ENCODE measurements at regions not wholly inside any gene's neighbourhood (a gene's known extent, or its start where the extent isn't known, plus 50 kb on each side); places are given as distances from the start of the nearest gene placed in this dataset.

DNA sequence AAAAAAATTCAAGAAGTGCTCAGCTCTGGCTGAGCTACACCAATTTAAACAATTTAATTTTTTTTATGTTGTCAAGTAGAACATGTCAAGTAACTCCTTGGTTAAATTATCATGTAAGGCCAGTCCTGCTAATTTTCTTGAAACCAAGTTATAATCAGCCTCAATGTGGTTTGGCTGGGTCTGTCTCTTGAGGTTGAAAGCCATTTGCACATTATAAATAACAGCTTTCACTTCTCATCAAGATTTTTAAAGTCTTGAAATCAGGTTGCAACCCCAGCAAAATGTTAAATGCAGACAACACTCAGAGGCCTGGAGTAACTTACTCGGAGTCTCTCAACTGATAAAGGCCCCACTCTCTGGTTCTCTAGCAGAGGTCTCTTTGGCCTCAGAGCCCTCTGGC lies 324.4 kb downstream of the BRD1 start:
- TF ChIP-seq ZNF146 (tag by site-specific recombination; IDR thresholded peaks at IDR 0.05) (no peak), ZNF184 (tag by site-specific recombination; IDR thresholded peaks at IDR 0.05) (no peak), ZNF629 (tag by site-specific recombination; IDR thresholded peaks at IDR 0.05) (no peak), ZNF529 (tag by site-specific recombination; IDR thresholded peaks at IDR 0.05; ENCODE audit: insufficient replicate concordance) (no peak), ZNF19 (tag by site-specific recombination; IDR thresholded peaks at IDR 0.05; ENCODE audit: low read depth) (no peak), ZNF175 (tag by site-specific recombination; IDR thresholded peaks at IDR 0.05) (no peak), ZNF561 (tag by site-specific recombination; IDR thresholded peaks at IDR 0.05; ENCODE audit: borderline replicate concordance) (no peak)
- TF ChIP-seq, protein P1, sequence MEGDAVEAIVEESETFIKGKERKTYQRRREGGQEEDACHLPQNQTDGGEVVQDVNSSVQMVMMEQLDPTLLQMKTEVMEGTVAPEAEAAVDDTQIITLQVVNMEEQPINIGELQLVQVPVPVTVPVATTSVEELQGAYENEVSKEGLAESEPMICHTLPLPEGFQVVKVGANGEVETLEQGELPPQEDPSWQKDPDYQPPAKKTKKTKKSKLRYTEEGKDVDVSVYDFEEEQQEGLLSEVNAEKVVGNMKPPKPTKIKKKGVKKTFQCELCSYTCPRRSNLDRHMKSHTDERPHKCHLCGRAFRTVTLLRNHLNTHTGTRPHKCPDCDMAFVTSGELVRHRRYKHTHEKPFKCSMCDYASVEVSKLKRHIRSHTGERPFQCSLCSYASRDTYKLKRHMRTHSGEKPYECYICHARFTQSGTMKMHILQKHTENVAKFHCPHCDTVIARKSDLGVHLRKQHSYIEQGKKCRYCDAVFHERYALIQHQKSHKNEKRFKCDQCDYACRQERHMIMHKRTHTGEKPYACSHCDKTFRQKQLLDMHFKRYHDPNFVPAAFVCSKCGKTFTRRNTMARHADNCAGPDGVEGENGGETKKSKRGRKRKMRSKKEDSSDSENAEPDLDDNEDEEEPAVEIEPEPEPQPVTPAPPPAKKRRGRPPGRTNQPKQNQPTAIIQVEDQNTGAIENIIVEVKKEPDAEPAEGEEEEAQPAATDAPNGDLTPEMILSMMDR (tag by site-specific recombination; IDR thresholded peaks at IDR 0.05): no peak
- TF ChIP-seq, protein P2, sequence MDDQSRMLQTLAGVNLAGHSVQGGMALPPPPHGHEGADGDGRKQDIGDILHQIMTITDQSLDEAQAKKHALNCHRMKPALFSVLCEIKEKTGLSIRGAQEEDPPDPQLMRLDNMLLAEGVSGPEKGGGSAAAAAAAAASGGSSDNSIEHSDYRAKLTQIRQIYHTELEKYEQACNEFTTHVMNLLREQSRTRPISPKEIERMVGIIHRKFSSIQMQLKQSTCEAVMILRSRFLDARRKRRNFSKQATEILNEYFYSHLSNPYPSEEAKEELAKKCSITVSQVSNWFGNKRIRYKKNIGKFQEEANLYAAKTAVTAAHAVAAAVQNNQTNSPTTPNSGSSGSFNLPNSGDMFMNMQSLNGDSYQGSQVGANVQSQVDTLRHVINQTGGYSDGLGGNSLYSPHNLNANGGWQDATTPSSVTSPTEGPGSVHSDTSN (CRISPR knock-in tag; IDR thresholded peaks at IDR 0.05): no peak
